HEK293T (cell line): ENCODE measurements at regions not wholly inside any gene's neighbourhood (a gene's known extent, or its start where the extent isn't known, plus 50 kb on each side); places are given as distances from the start of the nearest gene placed in this dataset.

Experiments used
- CTBP1 ChIP-seq: fragments of 450-650 bp; IDR thresholded peaks from 2 replicates; pipeline ENCODE4 v1.6.1; 2016; ENCODE audit warnings: borderline replicate concordance
- ELF4 ChIP-seq: fragments of 450-650 bp; IDR thresholded peaks from 2 replicates; pipeline ENCODE4 v1.6.1; 2017; ENCODE audit warnings: antibody characterized with exemption
- FOXA1 ChIP-seq: fragments of 450-650 bp; IDR thresholded peaks from 2 replicates; pipeline ENCODE4 v1.6.1; 2016; ENCODE audit warnings: mild to moderate bottlenecking
- FOXK2 ChIP-seq: fragments of 450-650 bp; IDR thresholded peaks from 2 replicates; pipeline ENCODE4 v1.6.1; 2016; ENCODE audit warnings: mild to moderate bottlenecking
- FOXM1 ChIP-seq: fragments of 450-650 bp; IDR thresholded peaks from 2 replicates; pipeline ENCODE4 v1.6.1; 2017; ENCODE audit warnings: mild to moderate bottlenecking, borderline replicate concordance
- L3MBTL2 ChIP-seq: fragments of 450-650 bp; conservative IDR thresholded peaks from 2 replicates; pipeline ENCODE4 v1.6.1; 2016; ENCODE audit warnings: mild to moderate bottlenecking
- LEF1 ChIP-seq: fragments of 450-650 bp; IDR thresholded peaks from 2 replicates; pipeline ENCODE4 v1.6.1; 2017; ENCODE audit warnings: mild to moderate bottlenecking, borderline replicate concordance
- NFRKB ChIP-seq: fragments of 450-650 bp; IDR thresholded peaks from 2 replicates; pipeline ENCODE4 v1.6.1; 2016; ENCODE audit warnings: mild to moderate bottlenecking, moderate library complexity
- SP1 ChIP-seq: fragments of 450-650 bp; IDR thresholded peaks from 2 replicates; pipeline ENCODE4 v1.6.1; 2017
- SUZ12 ChIP-seq: fragments of 450-650 bp; IDR thresholded peaks from 2 replicates; pipeline ENCODE4 v1.6.1; 2016; ENCODE audit warnings: mild to moderate bottlenecking
- TARDBP ChIP-seq: fragments of 450-650 bp; IDR thresholded peaks from 2 replicates; pipeline ENCODE4 v1.6.1; 2016
- ZNF384 ChIP-seq: fragments of 450-650 bp; IDR thresholded peaks from 2 replicates; pipeline ENCODE4 v1.6.1; 2016
- TF ChIP-seq, protein P1 (sequence below): fragments of 450-650 bp; IDR thresholded peaks from 2 replicates; pipeline ENCODE4 v1.6.1; 2016

DNA sequence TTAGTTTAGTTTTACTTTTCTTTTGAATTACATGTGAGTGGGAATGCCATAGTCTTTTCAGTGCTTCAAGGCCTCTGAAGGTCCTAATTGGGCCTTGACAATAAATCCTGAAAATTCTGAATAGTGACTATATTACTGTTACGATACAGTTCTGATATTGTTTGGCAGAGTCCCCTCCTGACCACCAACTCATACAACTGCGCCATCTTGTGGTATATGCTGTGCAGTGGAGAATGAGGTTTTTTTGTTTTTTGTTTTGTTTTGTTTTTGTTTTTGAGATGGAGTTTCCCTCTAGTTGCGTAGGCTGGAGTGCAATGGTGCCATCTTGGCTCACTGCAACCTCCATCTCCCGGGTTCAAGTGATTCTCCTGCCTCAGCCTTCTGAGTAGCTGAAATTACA lies 56.6 kb upstream of the CHRDL1 start:
- TF ChIP-seq SP1 (no peak), LEF1 (no peak), FOXK2 (no peak), TARDBP (no peak), FOXA1 (no peak), NFRKB (no peak), FOXM1 (no peak), CTBP1 (no peak), ZNF384 (no peak), ELF4 (no peak), SUZ12 (no peak), L3MBTL2 (no peak)
- TF ChIP-seq, protein P1, sequence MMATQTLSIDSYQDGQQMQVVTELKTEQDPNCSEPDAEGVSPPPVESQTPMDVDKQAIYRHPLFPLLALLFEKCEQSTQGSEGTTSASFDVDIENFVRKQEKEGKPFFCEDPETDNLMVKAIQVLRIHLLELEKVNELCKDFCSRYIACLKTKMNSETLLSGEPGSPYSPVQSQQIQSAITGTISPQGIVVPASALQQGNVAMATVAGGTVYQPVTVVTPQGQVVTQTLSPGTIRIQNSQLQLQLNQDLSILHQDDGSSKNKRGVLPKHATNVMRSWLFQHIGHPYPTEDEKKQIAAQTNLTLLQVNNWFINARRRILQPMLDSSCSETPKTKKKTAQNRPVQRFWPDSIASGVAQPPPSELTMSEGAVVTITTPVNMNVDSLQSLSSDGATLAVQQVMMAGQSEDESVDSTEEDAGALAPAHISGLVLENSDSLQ: no peak
